HepG2 (cell line): ENCODE measurements at regions not wholly inside any gene's neighbourhood (a gene's known extent, or its start where the extent isn't known, plus 50 kb on each side); places are given as distances from the start of the nearest gene placed in this dataset.
A peak's percentile ranks its signal among the peaks of the same experiment; 100 is the strongest.

Experiments used
- HHEX ChIP-seq: IDR thresholded peaks from 2 replicates; pipeline ENCODE4 v1.6.1; 2016; ENCODE audit warnings: control low read depth
- KAT2B ChIP-seq: fragments of 150-350 bp; IDR thresholded peaks from 2 replicates; pipeline ENCODE4 v1.6.1; 2014; ENCODE audit warnings: low read depth, low read length, borderline replicate concordance
- KLF12 ChIP-seq: sonication (generic); formaldehyde crosslinking; IDR thresholded peaks from 2 replicates; pipeline ENCODE4 v1.4.0; 2020; ENCODE audit warnings: missing genetic modification reagents, borderline replicate concordance
- MED1 ChIP-seq: sonication (generic); formaldehyde crosslinking; IDR thresholded peaks from 2 replicates; pipeline ENCODE4 v1.4.0; 2020; ENCODE audit warnings: missing genetic modification reagents
- MLLT10 ChIP-seq: sonication (generic); formaldehyde crosslinking; IDR thresholded peaks from 2 replicates; pipeline ENCODE4 v1.4.0; 2020; ENCODE audit warnings: missing genetic modification reagents
- NFKBIZ ChIP-seq: IDR thresholded peaks from 2 replicates; pipeline ENCODE4 v1.6.1; 2018; ENCODE audit warnings: missing genetic modification reagents, missing compliant biosample characterization
- PTBP1 ChIP-seq: fragments of 200-400 bp; formaldehyde crosslinking; IDR thresholded peaks from 2 replicates; pipeline ENCODE4 v1.6.1; 2018; ENCODE audit warnings: low read length, low read depth; ENCODE audit not compliant: poor library complexity, severe bottlenecking
- RNF2 ChIP-seq: fragments of 450-650 bp; conservative IDR thresholded peaks from 2 replicates; pipeline ENCODE4 v1.6.1; 2016; ENCODE audit warnings: low read depth
- SMAD3 ChIP-seq: sonication (generic); formaldehyde crosslinking; IDR thresholded peaks from 2 replicates; pipeline ENCODE4 v1.4.0; 2020; ENCODE audit warnings: missing genetic modification reagents
- U2AF1 ChIP-seq: fragments of 200-400 bp; formaldehyde crosslinking; optimal IDR thresholded peaks from 2 replicates; pipeline ENCODE3; 2017; ENCODE audit warnings: mild to moderate bottlenecking, low read depth, low read length
- ZNF101 ChIP-seq: sonication (generic); formaldehyde crosslinking; IDR thresholded peaks from 2 replicates; pipeline ENCODE4 v1.4.0; 2020; ENCODE audit warnings: mild to moderate bottlenecking, low read depth, missing genetic modification reagents, borderline replicate concordance
- ZNF430 ChIP-seq: sonication (generic); formaldehyde crosslinking; IDR thresholded peaks from 2 replicates; pipeline ENCODE4 v1.9.0; 2021; ENCODE audit warnings: mild to moderate bottlenecking, missing genetic modification reagents
- ZNF441 ChIP-seq: sonication (generic); formaldehyde crosslinking; IDR thresholded peaks from 2 replicates; pipeline ENCODE4 v1.7.0; 2021; ENCODE audit warnings: missing genetic modification reagents, borderline replicate concordance
- ZNF530 ChIP-seq: sonication (generic); formaldehyde crosslinking; IDR thresholded peaks from 2 replicates; pipeline ENCODE4 v1.5.0; 2020; ENCODE audit warnings: low read depth, mild to moderate bottlenecking, missing genetic modification reagents
- TF ChIP-seq, protein P1 (sequence below): sonication (generic); formaldehyde crosslinking; IDR thresholded peaks from 2 replicates; pipeline ENCODE4; 2020; ENCODE audit warnings: missing genetic modification reagents, mild to moderate bottlenecking, borderline replicate concordance
- TF ChIP-seq, protein P2 (sequence below): sonication (generic); formaldehyde crosslinking; IDR thresholded peaks from 2 replicates; pipeline ENCODE4 v1.4.0; 2020; ENCODE audit warnings: mild to moderate bottlenecking, missing genetic modification reagents
- TF ChIP-seq, protein P3 (sequence below): sonication (generic); formaldehyde crosslinking; IDR thresholded peaks from 2 replicates; pipeline ENCODE4 v1.9.0; 2021; ENCODE audit warnings: missing genetic modification reagents, borderline replicate concordance
- TF ChIP-seq, protein P4 (sequence below): sonication (generic); formaldehyde crosslinking; IDR thresholded peaks from 2 replicates; pipeline ENCODE4 v1.5.1; 2020; ENCODE audit warnings: missing genetic modification reagents, mild to moderate bottlenecking, borderline replicate concordance

DNA sequence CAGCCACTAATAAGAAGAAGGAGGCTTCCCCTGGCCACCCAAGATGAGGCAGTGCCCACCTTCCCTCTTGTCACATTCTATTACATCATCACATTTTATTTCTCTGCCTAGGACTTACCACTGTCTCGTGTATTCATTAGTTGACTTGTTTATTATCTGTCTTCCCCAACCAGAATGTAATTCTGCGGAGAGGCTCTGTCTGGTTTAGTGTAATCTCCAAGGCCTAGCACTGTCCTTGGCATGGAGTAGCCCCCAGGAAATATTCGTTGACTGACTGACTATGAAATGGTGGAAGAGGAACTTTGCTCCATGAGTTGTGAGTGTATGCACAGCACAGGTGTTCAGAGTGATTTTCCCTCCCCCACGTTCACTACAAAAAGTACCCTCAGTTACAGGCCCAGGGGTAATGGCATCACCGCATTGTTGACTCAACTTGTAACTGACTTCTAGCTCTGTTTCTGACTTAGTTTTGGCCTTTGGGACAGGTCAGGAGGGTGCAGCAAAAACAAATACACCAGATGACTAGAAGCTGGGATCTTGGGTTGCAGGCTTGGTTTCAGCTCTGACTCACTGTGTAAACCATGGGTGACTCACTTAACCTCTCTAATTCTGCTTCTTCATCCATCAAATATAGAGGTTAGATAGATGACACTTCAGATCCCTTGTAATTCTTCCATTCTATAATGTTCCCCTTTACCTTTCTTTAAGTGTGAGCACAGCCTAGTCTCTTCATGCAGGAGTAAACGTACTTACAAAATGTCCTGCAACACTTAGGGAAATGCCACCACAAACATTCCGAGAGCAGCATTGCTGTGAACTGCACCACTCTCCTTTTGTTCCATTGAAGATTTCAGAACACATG lies 229.7 kb downstream of the KCNRG start (continued):
- TF ChIP-seq, protein P1, sequence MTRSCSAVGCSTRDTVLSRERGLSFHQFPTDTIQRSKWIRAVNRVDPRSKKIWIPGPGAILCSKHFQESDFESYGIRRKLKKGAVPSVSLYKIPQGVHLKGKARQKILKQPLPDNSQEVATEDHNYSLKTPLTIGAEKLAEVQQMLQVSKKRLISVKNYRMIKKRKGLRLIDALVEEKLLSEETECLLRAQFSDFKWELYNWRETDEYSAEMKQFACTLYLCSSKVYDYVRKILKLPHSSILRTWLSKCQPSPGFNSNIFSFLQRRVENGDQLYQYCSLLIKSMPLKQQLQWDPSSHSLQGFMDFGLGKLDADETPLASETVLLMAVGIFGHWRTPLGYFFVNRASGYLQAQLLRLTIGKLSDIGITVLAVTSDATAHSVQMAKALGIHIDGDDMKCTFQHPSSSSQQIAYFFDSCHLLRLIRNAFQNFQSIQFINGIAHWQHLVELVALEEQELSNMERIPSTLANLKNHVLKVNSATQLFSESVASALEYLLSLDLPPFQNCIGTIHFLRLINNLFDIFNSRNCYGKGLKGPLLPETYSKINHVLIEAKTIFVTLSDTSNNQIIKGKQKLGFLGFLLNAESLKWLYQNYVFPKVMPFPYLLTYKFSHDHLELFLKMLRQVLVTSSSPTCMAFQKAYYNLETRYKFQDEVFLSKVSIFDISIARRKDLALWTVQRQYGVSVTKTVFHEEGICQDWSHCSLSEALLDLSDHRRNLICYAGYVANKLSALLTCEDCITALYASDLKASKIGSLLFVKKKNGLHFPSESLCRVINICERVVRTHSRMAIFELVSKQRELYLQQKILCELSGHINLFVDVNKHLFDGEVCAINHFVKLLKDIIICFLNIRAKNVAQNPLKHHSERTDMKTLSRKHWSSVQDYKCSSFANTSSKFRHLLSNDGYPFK (CRISPR knock-in tag), result no peak
- peak; percentile 96 for TF ChIP-seq SMAD3 (CRISPR knock-in tag)
- TF ChIP-seq ZNF430, result peak; percentile 81; the same call in 1 of the 2 replicates
- TF ChIP-seq U2AF1, result no peak
- TF ChIP-seq, protein P2, sequence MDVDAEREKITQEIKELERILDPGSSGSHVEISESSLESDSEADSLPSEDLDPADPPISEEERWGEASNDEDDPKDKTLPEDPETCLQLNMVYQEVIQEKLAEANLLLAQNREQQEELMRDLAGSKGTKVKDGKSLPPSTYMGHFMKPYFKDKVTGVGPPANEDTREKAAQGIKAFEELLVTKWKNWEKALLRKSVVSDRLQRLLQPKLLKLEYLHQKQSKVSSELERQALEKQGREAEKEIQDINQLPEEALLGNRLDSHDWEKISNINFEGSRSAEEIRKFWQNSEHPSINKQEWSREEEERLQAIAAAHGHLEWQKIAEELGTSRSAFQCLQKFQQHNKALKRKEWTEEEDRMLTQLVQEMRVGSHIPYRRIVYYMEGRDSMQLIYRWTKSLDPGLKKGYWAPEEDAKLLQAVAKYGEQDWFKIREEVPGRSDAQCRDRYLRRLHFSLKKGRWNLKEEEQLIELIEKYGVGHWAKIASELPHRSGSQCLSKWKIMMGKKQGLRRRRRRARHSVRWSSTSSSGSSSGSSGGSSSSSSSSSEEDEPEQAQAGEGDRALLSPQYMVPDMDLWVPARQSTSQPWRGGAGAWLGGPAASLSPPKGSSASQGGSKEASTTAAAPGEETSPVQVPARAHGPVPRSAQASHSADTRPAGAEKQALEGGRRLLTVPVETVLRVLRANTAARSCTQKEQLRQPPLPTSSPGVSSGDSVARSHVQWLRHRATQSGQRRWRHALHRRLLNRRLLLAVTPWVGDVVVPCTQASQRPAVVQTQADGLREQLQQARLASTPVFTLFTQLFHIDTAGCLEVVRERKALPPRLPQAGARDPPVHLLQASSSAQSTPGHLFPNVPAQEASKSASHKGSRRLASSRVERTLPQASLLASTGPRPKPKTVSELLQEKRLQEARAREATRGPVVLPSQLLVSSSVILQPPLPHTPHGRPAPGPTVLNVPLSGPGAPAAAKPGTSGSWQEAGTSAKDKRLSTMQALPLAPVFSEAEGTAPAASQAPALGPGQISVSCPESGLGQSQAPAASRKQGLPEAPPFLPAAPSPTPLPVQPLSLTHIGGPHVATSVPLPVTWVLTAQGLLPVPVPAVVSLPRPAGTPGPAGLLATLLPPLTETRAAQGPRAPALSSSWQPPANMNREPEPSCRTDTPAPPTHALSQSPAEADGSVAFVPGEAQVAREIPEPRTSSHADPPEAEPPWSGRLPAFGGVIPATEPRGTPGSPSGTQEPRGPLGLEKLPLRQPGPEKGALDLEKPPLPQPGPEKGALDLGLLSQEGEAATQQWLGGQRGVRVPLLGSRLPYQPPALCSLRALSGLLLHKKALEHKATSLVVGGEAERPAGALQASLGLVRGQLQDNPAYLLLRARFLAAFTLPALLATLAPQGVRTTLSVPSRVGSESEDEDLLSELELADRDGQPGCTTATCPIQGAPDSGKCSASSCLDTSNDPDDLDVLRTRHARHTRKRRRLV (CRISPR knock-in tag), result no peak
- no peak for TF ChIP-seq MLLT10
- peak; percentile 70; the same call in 1 of the 2 replicates for TF ChIP-seq ZNF441 (CRISPR knock-in tag)
- no peak for TF ChIP-seq PTBP1
- TF ChIP-seq, protein P3, sequence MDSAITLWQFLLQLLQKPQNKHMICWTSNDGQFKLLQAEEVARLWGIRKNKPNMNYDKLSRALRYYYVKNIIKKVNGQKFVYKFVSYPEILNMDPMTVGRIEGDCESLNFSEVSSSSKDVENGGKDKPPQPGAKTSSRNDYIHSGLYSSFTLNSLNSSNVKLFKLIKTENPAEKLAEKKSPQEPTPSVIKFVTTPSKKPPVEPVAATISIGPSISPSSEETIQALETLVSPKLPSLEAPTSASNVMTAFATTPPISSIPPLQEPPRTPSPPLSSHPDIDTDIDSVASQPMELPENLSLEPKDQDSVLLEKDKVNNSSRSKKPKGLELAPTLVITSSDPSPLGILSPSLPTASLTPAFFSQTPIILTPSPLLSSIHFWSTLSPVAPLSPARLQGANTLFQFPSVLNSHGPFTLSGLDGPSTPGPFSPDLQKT (CRISPR knock-in tag), result no peak
- no peak for TF ChIP-seq ZNF530 (CRISPR knock-in tag)
- 0 out of 2 replicates have a peak, but pooled peaks have one; percentile 45 for TF ChIP-seq KLF12 (CRISPR knock-in tag)
- 0 out of 2 replicates have a peak, but pooled peaks have one; percentile 5 for TF ChIP-seq RNF2
- TF ChIP-seq HHEX (CRISPR knock-in tag), result 0 out of 2 replicates have a peak, but pooled peaks have one; percentile 58
- TF ChIP-seq NFKBIZ (CRISPR knock-in tag), result peak; percentile 72; the same call in 1 of the 2 replicates
- TF ChIP-seq MED1, result peak; percentile 95
- TF ChIP-seq ZNF101 (CRISPR knock-in tag), result no peak
- no peak for TF ChIP-seq KAT2B
- TF ChIP-seq, protein P4, sequence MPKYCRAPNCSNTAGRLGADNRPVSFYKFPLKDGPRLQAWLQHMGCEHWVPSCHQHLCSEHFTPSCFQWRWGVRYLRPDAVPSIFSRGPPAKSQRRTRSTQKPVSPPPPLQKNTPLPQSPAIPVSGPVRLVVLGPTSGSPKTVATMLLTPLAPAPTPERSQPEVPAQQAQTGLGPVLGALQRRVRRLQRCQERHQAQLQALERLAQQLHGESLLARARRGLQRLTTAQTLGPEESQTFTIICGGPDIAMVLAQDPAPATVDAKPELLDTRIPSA (CRISPR knock-in tag), result no peak
